ENCODE measurements at regions not wholly inside any gene's neighbourhood (a gene's known extent, or its start where the extent isn't known, plus 50 kb on each side); places are given as distances from the start of the nearest gene placed in this dataset.
A peak's percentile ranks its signal among the peaks of the same experiment; 100 is the strongest.
"Not testable (repeated sequence)": the region's sequence is repeated elsewhere in the genome, so short reads cannot be mapped to it uniquely, and the experiment has no call there.

- H3K4me3 Mint-ChIP-seq, result no peak overlapping the region
- H3K9me3 Mint-ChIP-seq (ENCODE audit: insufficient read depth), result no peaks in the 10 kb centered on the region
- H3K4me1 Mint-ChIP-seq, result no peaks in the 10 kb centered on the region
- H3K27me3 Mint-ChIP-seq, result no peaks in the 10 kb centered on the region
- Histone ChIP-seq H3K79me2 (ENCODE audit: control insufficient read depth, insufficient read depth, low read length) (peaks cover 6% of the 10 kb centered on the region), H3K4me3 (ENCODE audit: control extremely low read depth in 1 of 5, extremely low read depth in 1 of 5, insufficient read depth in 1 of 5, low read depth in 2 of 5, low read length in 4 of 5) (no peak overlapping the region), H3K9ac (ENCODE audit: low read length) (no peak overlapping the region), H3K27me3 (replicated peaks in 1 of 4; ENCODE audit: control extremely low read depth in 1 of 4, control insufficient read depth in 3 of 4, insufficient read depth in 4 of 4, low read length in 3 of 4) (no peaks in the 10 kb centered on the region), H3K27ac (ENCODE audit: low read length in 2 of 2) (no peak overlapping the region), H3K4me2 (replicated peaks; ENCODE audit: low read depth, low read length, poor library complexity, severe bottlenecking) (no peak overlapping the region), H3K36me3 (replicated peaks in 1 of 2; ENCODE audit: control extremely low read depth in 1 of 2, control insufficient read depth in 1 of 2, extremely low read depth in 1 of 2, insufficient read depth in 2 of 2, low read length in 1 of 2) (peaks cover 4 to 37% of the 10 kb centered on the region in 2 experiments), H3K9me3 (ENCODE audit: control extremely low read depth in 1 of 3, control insufficient read depth in 2 of 3, insufficient read depth in 1 of 3, low read length in 2 of 3) (no peaks in the 10 kb centered on the region), H3K4me1 (ENCODE audit: control insufficient read depth in 2 of 2, insufficient read depth in 2 of 2, low read length in 2 of 2) (no peaks in the 10 kb centered on the region), H4K20me1 (ENCODE audit: control insufficient read depth, insufficient read depth, low read length, poor library complexity, severe bottlenecking) (no peaks in the 10 kb centered on the region), H2AFZ (ENCODE audit: insufficient read depth, low read depth, low read length, poor library complexity, severe bottlenecking) (no peak overlapping the region)
- DNase-seq, result no peak
- ATAC-seq (ENCODE audit: low read depth), result no peak
- intact Hi-C loops (cut with micrococcal nuclease), result no loop called here
- no peak overlapping the region for H3K27ac Mint-ChIP-seq
- POLR2A ChIA-PET, result interaction anchor here (0.7 kb wide), 1 partner anchor 236 kb away, joined by 17 read pairs; no protein-coding TSS in a partner anchor
- CTCF ChIA-PET, result interaction anchor here (0.9 to 4.1 kb wide), 12 partner anchors 16 to 337 kb away, joined by 4 to 84 read pairs (median 8); no protein-coding TSS in a partner anchor
- 96% methylated on average over 3 of the region's 7 CpGs for WGBS (ENCODE audit: insufficient coverage)
- TF ChIP-seq EZH2 (IDR thresholded peaks at IDR 0.05; ENCODE audit: borderline replicate concordance, insufficient read depth, low read depth, low read length, poor library complexity, severe bottlenecking), result no peak
- no peak for TF ChIP-seq CTCF (IDR thresholded peaks at IDR 0.05)
Measured at GRCh38 chr22:25461301-25461700, 103.2 kb upstream of the GRK3 start.

- CTCF ChIA-PET, result interaction anchor here (0.6 to 4.1 kb wide), 24 partner anchors 14 to 870 kb away, joined by 3 to 84 read pairs (median 4); no protein-coding TSS in a partner anchor
- H3K27ac Mint-ChIP-seq; H3K9me3 Mint-ChIP-seq (ENCODE audit: insufficient read depth); H3K4me1 ChIP-seq (ENCODE audit: control insufficient read depth in 2 of 2, insufficient read depth in 2 of 2, low read length in 2 of 2); H3K9ac ChIP-seq (ENCODE audit: low read length); H3K4me3 ChIP-seq (ENCODE audit: control extremely low read depth in 1 of 5, extremely low read depth in 1 of 5, insufficient read depth in 1 of 5, low read depth in 2 of 5, low read length in 4 of 5); H3K27me3 Mint-ChIP-seq; H3K27me3 ChIP-seq (replicated peaks in 1 of 4; ENCODE audit: control extremely low read depth in 1 of 4, control insufficient read depth in 3 of 4, insufficient read depth in 4 of 4, low read length in 3 of 4); H3K79me2 ChIP-seq (ENCODE audit: control insufficient read depth, insufficient read depth, low read length); H3K4me2 ChIP-seq (replicated peaks; ENCODE audit: low read depth, low read length, poor library complexity, severe bottlenecking); H3K4me3 Mint-ChIP-seq; H4K20me1 ChIP-seq (ENCODE audit: control insufficient read depth, insufficient read depth, low read length, poor library complexity, severe bottlenecking); H3K9me3 ChIP-seq (ENCODE audit: control extremely low read depth in 1 of 3, control insufficient read depth in 2 of 3, insufficient read depth in 1 of 3, low read length in 2 of 3); H3K4me1 Mint-ChIP-seq; H3K27ac ChIP-seq (ENCODE audit: low read length in 2 of 2): not testable (repeated sequence)
- POLR2A ChIA-PET, result interaction anchor here (0.7 kb wide), 1 partner anchor 147 kb away, joined by 7 read pairs; no protein-coding TSS in a partner anchor
- Histone ChIP-seq H2AFZ (ENCODE audit: insufficient read depth, low read depth, low read length, poor library complexity, severe bottlenecking) (peak overlapping the region; percentile 39), H3K36me3 (replicated peaks in 1 of 2; ENCODE audit: control extremely low read depth in 1 of 2, control insufficient read depth in 1 of 2, extremely low read depth in 1 of 2, insufficient read depth in 2 of 2, low read length in 1 of 2) (peaks cover 3 to 33% of the 10 kb centered on the region in 2 experiments)
- DNase-seq (peak; percentile 83), ATAC-seq (ENCODE audit: low read depth) (peak; percentile 97)
- intact Hi-C loops (cut with micrococcal nuclease), result loop anchor here (1.0 kb wide), 1 partner anchor 898 kb away; no protein-coding TSS in a partner anchor
- peak; percentile 97 for TF ChIP-seq CTCF (IDR thresholded peaks at IDR 0.05)
- 30% methylated on average over 11 of the region's 15 CpGs for WGBS (ENCODE audit: insufficient coverage)
Measured at GRCh38 chr22:25462474-25463346, 101.8 kb upstream of the GRK3 start.

GRCh38 chr22:25463347-25463628 is 101.2 kb upstream of the GRK3 start:
- H3K27me3 Mint-ChIP-seq; H3K4me1 Mint-ChIP-seq; H3K9ac ChIP-seq (ENCODE audit: low read length); H3K9me3 ChIP-seq (ENCODE audit: control extremely low read depth in 1 of 3, control insufficient read depth in 2 of 3, insufficient read depth in 1 of 3, low read length in 2 of 3); H2AFZ ChIP-seq (ENCODE audit: insufficient read depth, low read depth, low read length, poor library complexity, severe bottlenecking); H3K4me3 Mint-ChIP-seq; H3K79me2 ChIP-seq (ENCODE audit: control insufficient read depth, insufficient read depth, low read length); H3K4me1 ChIP-seq (ENCODE audit: control insufficient read depth in 2 of 2, insufficient read depth in 2 of 2, low read length in 2 of 2); H3K27ac ChIP-seq (ENCODE audit: low read length in 2 of 2); ATAC-seq (ENCODE audit: low read depth); H3K4me3 ChIP-seq (ENCODE audit: control extremely low read depth in 1 of 5, extremely low read depth in 1 of 5, insufficient read depth in 1 of 5, low read depth in 2 of 5, low read length in 4 of 5); POLR2A ChIA-PET; H4K20me1 ChIP-seq (ENCODE audit: control insufficient read depth, insufficient read depth, low read length, poor library complexity, severe bottlenecking); H3K9me3 Mint-ChIP-seq (ENCODE audit: insufficient read depth); H3K4me2 ChIP-seq (replicated peaks; ENCODE audit: low read depth, low read length, poor library complexity, severe bottlenecking); DNase-seq; H3K27ac Mint-ChIP-seq; H3K27me3 ChIP-seq (replicated peaks in 1 of 4; ENCODE audit: control extremely low read depth in 1 of 4, control insufficient read depth in 3 of 4, insufficient read depth in 4 of 4, low read length in 3 of 4); intact Hi-C loops (cut with micrococcal nuclease): not testable (repeated sequence)
- 75% methylated on average over 2 of the region's 8 CpGs for WGBS (ENCODE audit: insufficient coverage)
- CTCF ChIA-PET, result interaction anchor here (0.7 to 4.1 kb wide), 8 partner anchors 20 to 870 kb away, joined by 3 to 84 read pairs (median 12); no protein-coding TSS in a partner anchor
- peaks cover 3 to 33% of the 10 kb centered on the region in 2 experiments for H3K36me3 ChIP-seq (replicated peaks in 1 of 2; ENCODE audit: control extremely low read depth in 1 of 2, control insufficient read depth in 1 of 2, extremely low read depth in 1 of 2, insufficient read depth in 2 of 2, low read length in 1 of 2)

Measured in B cell (primary cell).